NCI-H2029 (cell line): ENCODE measurements at regions not wholly inside any gene's neighbourhood (a gene's known extent, or its start where the extent isn't known, plus 50 kb on each side); places are given as distances from the start of the nearest gene placed in this dataset.

Source experiments
- DNase-seq: peaks from one replicate; lab custom pipeline; 2025; lab: John Stamatoyannopoulos, UW

DNA sequence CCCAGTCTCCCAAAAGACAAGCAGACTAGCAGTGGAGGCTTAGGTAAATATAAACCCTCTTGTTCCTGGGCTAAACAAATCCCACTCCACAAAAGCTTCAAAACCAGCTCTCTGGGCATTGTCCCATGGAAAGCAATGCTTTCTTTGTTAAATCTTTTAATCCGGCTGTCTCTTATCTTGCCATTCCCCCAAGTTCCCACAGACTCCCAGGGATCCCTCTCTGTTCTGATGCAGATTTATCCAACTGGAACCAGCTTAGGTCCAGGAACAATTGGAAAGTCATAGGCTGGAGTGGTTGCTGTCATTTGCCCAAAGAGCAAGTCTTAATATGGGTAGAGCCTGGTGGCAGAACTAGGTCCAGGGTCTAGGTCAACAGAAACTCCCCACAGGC is 110.1 kb upstream of the ATP1A1 start:
- no peak for DNase-seq

DNA sequence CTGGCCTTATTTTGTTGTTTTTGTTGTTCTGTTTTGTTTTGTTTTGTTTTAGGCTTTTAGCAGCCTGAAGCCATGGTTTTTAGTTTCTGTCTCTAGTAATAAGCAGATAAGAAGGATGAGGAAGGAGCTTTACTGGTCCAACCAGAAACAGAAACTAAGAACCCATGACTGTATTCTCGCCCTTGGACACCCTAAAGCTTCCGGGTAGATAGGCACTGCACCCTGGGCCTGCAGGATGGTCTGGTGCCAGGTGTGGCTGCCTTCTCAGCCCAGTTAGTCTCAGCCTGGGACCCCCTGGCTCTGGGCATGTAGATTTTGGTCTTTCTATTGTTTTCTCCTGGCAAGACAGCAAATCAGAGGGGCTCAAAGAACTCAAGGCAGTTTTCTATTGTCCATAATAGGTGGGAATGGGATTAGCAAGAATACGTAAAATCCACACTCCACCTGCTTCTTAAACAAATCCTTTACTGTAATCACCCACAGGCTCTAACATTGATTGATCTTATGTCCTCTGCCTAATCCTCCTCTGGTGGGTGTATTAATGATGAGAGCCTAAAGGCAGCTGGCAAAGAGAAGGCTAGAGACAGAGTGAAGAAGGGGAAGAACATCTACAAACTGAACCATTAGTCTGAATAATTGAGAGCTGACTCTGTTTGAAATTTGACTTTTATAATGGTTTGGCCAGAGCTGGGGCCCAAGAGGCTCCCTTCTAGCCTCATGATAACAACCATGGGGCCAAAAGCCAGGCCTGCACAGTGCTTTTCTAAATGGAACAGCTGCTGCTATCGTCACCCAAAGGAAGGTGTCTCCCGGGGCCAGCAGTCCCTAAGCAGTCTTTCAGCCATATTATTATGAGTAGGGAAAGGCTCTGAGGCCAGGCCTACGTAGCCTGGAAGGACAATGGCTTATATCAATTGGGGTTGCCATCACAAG is 106.8 kb upstream of the ATP1A1 start:
- DNase-seq, result no peak

DNA sequence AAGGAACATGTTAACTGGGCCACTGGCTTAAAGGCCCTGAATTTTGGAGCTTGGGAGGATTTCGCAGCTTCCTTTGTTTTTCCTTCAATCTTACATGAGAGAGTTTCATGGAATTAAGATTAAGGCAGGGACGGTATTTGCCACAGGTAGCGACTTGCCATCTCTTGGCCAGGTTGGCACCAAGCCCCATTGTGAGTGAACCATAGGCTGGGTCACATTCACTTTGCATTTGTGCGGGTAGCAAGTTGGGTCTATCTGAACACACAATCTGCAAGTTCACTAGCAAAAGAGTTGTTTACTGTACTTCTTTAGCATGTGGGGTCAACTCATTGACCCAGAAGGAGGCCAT is 106.2 kb upstream of the ATP1A1 start:
- DNase-seq, result no peak

DNA sequence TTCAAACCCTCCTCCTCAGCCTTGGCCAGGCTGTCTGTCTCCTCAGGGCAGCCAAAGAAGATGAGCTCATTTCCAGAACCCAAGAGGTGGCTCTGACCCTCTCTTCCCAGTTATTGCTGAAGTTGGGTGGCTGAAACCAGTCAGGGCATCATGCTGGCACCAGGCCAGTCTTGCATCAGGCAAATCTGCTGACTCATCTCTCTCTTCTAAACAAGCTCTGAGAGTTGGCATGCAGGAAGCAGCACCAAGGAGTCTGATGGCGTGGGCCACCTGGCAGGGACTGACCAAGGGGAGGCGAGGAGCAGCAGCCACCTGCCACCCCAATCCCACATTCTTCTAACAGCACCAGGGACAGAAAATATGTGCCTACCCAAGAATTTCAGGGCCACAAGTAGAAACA is 104.8 kb upstream of the ATP1A1 start:
- peak; percentile 88 for DNase-seq

DNA sequence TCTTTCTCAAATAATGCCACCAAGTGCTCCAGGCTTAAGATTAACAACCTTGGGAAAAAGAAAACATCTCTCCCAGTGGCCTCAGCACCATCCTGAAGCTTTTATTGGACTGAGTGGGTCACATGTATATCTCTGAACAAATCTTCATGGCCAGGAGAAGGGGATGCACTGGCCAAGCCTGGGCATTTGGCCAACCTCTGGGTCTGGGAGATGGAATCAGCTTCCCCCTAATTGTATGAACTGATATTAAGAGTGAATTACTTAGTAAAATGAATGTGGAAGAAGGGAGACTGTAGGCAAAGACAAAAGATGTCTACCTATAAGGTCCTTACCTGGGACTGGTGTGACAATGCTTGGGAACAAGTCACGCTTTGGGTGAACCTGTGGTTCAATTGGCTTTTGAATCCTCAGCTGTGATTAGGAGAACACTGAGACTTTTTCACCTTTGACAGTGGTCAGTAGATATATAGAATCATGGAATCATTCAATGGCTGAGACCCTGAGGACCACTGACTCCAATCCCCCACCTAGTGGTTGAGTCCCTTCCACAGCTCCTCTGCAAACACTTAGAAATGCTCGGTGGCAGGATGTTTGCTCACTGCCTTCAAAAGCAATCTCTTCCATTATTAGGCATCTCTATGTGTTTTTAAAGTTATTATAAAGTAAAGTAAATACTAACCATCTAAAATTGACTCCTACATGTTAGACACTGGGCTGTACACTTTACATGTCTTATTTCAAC is 102.6 kb upstream of the ATP1A1 start:
- DNase-seq, result no peak

DNA sequence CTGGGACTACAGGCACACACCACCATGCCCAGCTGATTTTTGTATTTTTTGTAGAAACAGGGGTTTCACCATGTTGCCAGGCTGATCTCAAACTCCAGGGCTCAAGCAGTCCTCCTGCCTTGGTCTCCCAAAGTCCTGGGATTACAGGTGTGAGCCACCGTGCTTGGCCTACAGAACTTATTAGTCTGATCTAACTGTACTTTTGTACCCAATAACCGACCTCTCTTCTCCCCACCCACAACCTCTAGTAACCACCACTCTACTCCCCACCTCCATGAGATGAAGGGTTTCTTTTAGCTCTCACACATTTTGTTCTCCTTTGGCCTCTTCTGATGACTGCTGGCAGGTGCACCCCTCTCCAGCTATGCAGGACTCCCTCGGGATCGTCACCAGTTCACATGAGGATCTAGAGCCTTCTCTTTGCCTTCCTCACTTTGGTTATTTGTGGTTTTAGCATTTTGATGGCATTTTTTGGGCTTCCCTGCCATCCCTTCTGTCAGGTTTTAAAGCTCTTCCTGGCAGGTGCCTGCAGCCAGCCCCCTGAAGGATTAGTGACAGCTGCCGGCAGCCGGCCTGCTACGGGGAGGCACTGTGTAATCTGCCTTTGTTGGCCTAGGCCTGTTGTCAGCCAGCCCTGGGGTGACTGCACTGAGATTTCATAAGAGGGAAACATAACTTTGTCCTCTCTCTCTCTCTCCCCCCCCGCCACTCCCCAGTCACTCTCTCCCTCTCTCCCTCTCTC is 99.8 kb upstream of the ATP1A1 start:
- DNase-seq, result no peak

DNA sequence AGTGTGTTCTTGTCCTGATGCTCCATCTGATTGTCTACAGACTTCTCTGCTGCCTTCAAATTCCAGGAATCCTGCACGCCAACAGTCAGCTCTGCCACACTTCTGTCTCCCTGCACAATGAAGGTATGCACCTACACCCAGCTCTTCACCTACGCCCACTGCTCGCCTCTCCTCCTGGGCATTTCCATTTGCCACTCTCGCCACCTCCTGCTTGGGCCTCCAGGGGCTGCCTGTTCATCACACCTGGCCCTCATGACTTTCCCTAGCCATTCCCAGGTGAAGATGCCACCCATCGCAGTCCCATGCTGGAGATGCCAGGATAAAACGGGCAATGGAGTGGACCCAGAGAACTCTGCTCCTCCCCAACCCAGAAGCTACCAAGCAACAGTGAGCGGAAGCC is 96.5 kb upstream of the ATP1A1 start:
- no peak for DNase-seq

DNA sequence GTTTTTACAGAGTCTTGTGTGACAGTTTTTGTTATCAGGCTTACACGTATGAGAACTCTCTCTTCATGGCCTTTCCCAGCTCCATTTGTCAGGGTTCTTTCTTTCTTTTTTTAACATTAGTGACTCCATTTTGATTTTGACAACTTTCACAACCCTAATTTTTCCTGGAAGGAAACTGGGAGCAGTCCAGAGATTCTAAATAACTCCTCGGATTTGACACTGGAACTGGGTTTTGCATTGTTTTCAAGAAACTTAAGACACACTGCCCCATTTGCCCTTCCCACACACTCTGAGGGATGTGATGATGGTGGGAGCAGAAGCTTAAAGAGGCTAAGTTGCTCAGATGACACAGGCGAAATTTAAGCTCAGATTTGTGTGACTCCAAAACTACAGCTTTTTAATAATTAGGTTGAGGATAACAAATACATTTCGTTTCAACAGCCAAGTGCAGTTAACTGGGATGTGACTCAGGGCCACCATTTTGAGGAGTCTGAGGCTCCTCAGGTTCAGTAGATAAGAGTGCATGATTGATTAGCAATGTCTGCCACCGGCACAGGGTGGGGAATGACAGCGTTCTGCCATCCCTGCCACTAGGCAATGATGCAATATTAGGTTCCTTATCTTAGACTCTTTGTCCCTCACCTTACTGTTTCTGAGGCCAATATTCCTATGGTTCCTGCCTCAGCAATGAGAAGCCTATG is 95.1 kb upstream of the ATP1A1 start:
- no peak for DNase-seq

DNA sequence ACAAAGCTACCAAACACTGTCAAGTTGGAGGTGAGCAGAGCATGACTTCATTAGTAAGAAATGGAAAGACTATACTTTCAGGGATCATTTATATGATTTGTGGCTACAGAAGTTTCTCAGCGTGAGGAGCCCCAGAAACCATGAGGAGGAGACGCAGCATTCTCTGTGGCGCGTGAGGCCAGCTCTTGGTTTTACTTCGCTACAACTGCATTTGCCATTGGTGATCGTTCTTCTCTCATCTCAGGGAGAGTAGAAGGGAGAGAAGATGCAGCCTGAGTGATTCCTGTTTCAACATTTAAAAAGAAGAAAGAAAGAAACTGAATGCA is 94.5 kb upstream of the ATP1A1 start:
- no peak for DNase-seq

DNA sequence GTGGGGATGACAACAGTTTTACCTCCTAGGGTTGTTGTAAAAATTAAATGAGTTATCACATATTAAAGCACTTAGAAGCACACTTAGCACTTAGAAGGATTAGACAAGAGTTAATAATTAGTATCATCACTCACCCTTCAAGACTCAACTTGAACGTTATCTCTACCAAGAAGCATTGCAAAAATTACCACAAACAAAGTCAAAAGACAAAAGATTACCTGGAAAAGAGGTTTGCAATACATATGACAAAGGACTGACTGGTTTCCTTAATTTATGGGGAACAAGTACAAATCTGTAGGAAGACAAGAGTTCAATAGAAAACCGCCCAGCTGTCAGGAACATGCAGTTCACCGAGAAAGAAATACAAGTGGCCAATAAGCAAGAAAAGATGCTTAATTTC is 93.3 kb upstream of the ATP1A1 start:
- no peak for DNase-seq

DNA sequence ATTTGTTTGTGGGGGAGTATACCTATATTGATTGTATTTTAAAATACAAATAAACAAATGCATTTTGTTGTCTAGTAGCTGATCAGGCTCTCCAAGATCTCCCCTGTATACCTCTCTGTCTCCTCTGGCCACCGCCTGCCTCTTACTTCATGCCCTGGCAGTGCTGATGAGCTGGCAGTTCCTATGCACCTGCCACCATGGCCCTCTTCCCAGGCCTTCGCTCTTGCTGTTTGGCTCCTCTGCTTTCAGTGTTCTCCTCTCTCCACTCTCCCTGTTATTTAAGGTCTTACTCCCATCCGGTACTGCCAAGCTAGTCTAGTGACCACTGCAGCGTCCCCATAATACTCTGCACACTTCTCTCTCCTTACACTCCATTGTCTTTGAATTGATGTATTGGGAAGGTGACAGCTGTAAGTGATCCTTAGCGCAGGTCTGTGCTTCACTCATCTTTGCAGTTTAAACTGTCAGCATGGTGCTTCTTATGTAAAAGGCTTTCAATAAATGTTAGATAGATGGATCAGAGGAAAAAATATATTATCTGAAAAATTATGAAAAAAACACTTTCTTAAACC is 88.1 kb upstream of the ATP1A1 start:
- DNase-seq, result peak; percentile 56

DNA sequence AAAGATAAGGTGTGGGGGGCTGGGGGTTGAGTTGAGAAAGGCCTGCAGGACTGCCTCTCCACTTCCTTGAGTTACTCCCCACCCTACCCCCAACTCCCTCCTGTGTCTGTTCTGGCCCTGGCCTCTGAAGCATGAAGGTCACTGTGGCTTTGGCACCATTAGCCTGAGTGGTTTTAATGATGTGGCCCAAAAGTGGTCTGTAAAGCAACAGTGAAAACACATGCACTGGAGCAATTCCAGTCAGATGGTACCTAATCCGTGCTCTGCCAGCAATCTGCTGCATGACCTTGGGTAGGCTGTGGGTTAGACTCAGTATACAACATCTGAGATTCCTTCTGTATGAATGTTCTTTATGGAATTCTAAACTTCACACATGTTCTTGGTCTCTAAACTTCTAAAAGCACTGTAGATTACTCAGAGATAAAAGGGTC is 86.5 kb upstream of the ATP1A1 start:
- DNase-seq, result peak; percentile 22

DNA sequence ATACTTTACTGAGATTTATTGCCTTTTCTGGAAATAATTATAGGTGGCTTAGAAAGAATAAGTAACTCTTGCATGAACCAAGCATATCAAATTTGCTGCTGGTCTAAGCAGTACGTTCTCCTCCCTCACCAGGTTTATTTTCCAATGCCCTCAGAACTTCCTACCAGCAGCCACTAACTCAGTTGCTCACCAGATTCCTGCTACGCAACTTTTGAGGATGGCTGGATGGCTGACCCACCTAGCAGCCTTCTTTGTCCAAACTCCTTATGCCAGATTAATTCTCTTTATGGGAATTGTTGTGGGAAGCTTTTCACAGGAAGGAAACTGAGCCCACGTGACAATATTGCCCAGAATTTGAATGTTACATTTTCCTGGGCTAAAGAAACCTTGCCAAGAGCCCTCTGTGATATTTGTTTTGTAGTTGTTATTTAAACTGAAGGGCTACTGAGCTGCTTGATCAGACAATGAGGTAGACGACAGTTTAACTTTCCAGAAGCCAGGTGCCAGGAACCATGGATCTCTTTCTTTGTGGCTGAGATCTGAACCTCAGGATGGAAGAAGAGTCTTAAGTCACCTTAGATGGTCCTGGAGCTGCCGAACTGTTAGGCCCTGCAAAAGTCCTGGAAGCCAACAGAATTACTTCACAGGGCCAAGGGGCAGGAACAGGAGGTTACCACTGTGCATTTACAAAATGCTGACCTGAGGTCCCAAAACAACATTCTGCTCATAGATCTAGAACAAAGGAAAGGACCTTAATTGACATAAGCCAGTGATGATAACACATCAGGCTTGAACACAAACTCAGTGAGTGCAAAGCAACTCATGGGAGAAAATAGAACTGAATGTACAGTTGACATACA is 85.5 kb upstream of the ATP1A1 start:
- DNase-seq, result peak; percentile 69

DNA sequence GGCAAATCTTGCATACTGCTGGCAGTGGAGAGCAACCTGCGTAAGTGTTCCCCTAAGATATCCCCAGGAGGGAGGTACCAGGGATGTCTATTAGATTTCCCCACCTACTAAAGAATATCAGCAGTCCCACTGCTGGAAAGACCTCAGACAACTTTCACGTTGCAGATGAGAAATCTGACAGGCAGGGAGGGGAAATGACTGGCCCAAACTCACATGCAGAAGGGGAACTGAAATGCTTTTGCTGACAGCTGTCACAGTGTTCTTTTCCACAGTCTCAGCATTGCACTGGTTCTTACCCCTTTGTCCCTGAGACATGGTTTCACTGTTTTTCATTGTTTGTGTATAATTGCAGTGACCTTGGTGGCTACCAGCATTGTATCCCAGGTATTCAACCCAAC is 84.8 kb upstream of the ATP1A1 start:
- no peak for DNase-seq

DNA sequence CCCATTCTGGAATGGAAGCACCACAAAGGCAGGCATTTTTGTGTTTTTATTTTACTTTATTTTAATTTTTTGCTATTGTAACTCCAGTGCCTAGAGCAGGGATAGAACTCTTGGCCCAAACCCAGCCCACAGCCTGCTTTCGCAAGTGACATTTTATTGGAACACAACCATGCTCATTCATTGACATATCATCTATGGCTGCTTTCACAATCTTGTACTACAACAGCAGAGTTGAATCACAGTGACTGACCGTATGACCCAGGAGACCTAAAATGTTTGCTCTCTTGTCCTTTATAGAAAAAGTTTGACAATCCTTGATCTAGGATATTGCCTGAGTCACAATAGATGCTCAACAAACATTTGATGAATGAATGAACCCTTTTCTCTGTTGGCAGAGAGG is 83.9 kb upstream of the ATP1A1 start:
- no peak for DNase-seq

DNA sequence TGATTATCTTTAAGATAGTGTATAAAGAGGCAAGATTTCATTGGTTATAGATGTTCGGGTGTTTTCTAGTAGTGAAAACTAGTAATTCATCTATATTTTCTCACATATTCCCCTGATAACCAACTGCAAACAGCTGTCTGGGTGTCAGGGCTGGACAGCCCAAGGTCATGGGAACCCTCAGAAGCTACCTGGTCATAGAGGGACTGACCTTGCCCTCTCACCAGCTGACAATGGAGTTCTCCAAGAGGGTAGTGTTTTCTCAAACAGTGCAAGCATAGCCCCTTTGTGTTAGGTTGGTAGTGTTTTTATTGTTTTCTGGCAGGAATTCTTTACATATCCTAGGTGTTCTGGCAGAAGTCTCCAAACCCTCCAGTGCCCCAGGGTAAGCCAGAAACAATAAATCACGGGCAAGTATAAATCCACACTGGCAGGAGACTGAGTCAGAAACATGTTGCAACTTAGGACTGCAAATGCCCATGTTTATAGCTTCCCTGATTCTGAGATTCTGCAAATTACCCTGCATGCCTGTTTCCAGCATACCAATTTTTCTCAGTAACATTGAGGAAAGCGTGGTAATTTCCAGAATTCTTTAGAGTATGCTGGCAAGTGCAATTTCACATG is 82.8 kb upstream of the ATP1A1 start:
- no peak for DNase-seq

DNA sequence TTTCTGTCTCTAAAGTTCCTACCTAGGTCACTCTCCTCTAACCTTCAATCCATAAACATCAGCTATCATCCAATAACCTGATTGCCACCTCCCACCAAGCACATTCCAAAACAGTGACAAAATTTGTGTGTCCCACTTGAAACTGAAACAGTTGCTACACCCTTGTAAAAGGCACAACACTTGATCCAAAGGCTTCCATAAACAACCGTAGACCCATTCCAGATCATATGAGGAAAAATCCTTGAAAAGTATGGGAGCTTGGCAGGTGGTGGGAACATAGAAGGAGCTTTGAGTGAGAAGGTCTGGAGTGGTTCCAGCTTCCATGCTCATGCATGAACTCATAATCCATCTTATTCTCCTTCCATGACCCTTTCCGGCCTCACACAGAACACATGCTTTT is 82.0 kb upstream of the ATP1A1 start:
- no peak for DNase-seq

DNA sequence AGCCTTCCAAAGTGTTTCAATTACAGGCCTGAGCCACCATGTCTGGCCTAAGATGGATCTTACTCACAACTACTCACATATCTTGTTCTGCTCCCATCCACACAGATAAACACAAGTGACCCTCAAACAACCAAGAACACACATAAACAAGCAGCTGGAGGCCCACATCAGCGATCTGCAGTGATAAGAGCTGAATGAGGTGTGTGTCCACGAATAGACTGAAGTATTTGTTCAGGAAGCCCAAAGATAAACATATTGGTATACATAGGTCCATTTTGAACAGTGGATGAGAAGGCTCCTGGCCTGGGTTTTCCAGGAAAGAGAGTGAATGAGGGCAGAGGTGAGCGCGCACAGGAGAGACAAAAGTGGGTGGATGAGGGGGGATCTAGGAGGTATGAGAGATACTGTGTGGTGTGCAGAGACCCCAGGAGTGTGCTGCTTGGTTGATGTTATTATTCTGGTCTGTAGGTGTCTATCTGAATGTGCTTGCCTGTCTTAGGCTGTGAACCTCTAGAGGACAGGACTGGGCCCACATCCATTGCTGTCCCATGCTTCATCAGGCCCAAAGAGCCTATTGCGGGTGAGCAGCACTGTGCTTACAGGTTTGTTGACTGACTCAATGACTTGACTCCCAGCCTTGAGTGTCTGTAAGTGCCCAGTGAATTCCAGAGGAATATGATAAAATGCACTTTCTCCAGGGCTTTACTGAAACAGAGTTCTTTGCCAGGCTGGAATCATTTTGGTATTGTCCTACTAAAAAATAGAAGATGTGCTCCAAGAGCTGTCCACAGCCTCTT is 79.9 kb upstream of the ATP1A1 start:
- peak; percentile 90 for DNase-seq

DNA sequence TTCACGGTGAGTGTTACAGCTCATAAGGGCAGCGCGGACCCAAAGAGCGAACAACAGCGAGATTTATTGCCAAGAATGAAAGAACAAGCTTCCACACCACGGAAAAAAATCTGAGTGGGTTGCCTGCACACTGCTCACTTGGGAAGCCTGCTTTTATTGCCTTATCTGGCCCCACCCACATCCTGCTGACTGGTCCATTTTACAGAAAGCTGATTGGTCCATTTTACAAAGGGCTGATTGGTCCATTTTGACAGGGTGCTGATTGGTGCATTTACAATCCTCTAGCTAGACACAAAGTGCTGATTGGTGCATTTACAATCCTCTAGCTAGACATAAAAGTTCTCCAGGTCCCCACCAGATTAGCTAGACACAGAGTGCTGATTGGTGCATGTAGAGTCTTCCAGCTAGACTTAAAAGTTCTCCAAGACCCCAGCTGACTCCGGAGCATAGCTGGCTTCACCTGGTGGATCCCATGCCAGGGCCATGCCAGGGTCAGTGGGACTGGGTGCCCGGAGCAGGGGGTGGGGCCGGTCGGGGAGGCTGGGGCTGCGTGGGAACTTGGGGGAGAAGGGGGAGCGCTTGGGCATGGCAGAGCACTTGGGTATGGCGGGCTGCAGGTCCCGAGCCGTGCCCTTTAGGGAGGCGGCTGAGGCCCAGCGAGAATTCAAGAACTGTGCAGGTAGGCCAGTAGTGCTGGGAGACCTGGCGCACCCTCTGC is 75.4 kb upstream of the ATP1A1 start:
- DNase-seq, result no peak
